ENCODE measurements at regions not wholly inside any gene's neighbourhood (a gene's known extent, or its start where the extent isn't known, plus 50 kb on each side); places are given as distances from the start of the nearest gene placed in this dataset.

DNA sequence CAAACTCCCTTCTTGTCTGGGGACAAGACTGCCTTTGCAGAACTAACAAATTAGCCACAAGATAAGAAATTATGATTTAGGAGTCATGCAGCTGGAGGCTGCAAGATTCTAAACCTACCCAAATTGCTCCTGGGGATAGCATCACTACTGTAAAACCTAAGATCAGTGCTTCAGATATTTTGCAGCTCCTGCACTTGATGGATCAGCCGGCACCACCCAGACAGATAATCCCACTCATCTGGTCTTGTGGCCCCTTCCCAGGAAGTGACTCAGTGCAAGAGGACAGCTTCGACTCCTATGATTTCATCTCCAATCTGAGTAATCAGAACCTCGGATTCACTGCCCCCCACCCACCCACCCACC is 181.9 kb downstream of the AKR1D1 start:
- no peak for DNase-seq

DNA sequence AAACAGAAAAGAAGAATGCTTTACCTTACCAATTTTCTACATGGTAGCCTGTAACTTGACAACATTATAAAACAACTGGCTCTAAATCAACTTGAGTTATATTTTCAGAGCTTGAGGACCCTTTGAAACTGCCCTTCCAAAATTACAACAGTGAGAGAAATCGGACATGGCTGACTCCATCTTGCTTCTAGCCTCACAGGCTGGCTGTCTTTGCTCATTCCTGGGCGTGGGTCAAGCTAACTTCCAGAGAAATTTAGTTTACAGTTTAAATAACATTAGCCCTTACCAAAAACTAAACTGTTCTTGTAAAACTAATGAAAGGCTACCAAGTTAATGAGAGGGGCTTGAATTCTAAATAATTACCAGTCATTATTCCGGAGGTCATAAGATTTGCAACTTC is 183.4 kb downstream of the AKR1D1 start:
- DNase-seq, result no peak

GRCh38 chr7:138267934-138268333 is 191.7 kb downstream of the AKR1D1 start:
- no peak for DNase-seq

DNA sequence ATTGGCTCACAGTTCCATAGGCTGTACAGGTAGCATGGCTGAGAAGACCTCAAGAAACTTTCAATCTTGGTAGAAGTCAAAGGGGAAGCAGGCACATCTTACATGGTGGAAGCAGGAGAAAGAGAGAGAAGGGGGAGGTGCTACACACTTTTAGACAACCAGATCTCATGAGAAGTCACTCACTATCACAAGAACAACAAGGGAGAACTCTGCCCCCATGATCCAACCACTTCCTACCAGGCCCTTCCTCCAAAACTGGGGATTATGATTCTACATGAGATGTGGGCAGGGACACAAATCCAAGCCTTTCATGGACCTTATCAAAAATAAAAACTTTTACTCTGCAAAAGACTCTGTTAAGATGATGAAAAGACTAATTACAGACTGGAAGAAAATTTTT is 183.2 kb upstream of the TRIM24 start:
- DNase-seq, result no peak

GRCh38 chr7:138278601-138279000 is 181.5 kb upstream of the TRIM24 start:
- DNase-seq, result no peak

GRCh38 chr7:138282997-138283396 is 177.1 kb upstream of the TRIM24 start:
- DNase-seq, result no peak

DNA sequence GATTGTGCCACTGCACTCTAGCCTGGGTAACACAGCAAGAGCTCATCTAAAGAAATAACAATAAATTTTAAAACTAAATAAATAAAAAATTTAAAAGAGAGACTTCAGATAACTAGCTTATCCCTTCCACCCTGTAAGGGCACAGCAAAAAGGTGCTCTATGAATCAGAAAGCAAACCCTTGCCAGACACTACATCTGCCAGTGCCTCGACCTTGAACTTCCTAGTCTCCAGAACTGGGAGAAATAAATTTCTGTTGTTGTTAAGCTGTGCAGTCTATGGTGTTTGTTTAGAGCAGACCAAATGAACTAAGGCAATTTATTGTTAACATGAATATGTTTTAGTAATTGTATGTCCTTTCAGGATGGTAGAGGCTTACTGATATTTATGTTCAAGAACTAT is 174.9 kb upstream of the TRIM24 start:
- no peak for DNase-seq

DNA sequence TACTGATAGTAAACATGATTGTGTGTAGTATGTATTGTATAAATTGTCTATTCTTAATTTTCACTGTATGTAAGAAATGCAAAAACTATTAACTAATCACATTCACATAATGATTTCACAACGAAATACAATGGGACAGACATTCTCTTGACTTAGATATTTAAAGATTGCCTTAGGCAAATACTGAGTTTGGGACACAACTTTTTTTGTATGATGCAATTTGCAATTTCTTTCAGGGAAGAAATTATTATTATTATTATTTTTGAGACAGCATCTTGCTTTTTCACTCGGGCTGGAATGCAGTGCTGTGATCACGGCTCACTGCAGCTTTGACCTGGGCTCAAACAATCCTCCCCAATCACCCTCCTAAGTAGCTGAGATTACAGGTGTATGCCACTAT is 173.2 kb upstream of the TRIM24 start:
- no peak for DNase-seq

- no peak for DNase-seq
Observed at GRCh38 chr7:138287549-138287948, 172.5 kb upstream of the TRIM24 start.

- DNase-seq, result no peak
Observed at GRCh38 chr7:138289082-138289481, 171.0 kb upstream of the TRIM24 start.

GRCh38 chr7:138289864-138290263 is 170.2 kb upstream of the TRIM24 start:
- no peak for DNase-seq

- no peak for DNase-seq
Observed at GRCh38 chr7:138292951-138293350, 167.1 kb upstream of the TRIM24 start.

- no peak for DNase-seq
Observed at GRCh38 chr7:138295049-138295637, 164.9 kb upstream of the TRIM24 start.

- no peak for DNase-seq
Observed at GRCh38 chr7:138297526-138297925, 162.5 kb upstream of the TRIM24 start.

- no peak for DNase-seq
Observed at GRCh38 chr7:138299066-138299465, 161.0 kb upstream of the TRIM24 start.

GRCh38 chr7:138303230-138304070 is 156.6 kb upstream of the TRIM24 start:
- DNase-seq, result no peak

GRCh38 chr7:138304071-138304320 is 156.1 kb upstream of the TRIM24 start:
- no peak for DNase-seq

DNA sequence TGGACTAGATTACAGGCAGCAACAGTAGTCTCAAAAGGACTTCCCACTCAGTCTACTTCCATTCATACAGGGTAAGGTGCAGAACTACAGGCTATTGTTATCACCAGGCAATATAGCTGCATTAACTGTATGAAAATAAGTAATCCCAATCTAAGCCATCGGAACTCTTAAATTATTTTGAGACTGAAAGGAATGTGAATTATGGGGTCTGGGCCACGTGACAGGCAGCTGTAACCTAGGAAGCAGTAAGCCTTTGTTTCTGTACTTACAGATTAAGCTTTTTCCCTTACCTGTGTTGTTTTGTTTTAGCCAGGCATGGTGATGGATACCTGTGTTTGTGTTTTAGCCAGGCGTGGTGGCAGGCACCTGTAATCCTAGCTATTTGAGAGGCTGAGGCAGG is 152.4 kb upstream of the TRIM24 start:
- no peak for DNase-seq

GRCh38 chr7:138308136-138308535 is 151.9 kb upstream of the TRIM24 start:
- no peak for DNase-seq

DNA sequence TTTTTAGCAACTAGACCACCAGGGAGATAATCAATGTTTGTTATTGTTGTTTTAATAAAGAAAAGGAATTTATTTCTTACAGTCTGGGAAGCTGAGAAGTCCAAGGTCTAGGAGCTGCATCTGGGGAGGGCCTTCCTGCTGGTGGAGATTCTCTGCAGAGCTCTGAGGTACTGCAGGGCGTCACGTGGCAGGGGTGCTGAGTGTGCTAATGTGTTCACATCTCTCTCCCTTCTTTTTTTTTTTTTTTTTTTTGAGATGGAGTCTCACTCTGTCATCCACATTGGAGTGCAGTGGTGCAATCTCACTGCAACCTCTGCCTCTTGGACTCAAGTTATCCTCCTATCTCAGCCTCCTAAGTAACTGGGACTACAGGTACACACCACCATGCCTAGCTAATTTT is 150.9 kb upstream of the TRIM24 start:
- no peak for DNase-seq

DNA sequence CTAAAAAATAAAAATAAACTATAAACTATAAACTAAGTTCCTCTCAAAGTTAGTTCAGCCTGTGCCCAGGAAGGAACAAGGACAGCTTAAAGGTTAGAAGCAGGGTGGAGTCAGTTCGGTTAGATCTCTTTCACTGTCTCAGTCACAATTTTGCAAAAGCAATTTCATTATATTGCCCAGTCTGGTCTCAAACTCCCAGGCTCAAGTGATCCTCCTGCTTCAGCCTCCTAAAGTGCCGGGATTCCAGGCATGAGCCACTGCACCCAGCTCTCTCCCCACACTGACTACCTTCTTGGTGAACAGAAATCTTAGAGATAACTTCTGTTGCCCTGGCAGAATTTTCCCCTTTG is 146.3 kb upstream of the TRIM24 start:
- DNase-seq, result no peak

DNA sequence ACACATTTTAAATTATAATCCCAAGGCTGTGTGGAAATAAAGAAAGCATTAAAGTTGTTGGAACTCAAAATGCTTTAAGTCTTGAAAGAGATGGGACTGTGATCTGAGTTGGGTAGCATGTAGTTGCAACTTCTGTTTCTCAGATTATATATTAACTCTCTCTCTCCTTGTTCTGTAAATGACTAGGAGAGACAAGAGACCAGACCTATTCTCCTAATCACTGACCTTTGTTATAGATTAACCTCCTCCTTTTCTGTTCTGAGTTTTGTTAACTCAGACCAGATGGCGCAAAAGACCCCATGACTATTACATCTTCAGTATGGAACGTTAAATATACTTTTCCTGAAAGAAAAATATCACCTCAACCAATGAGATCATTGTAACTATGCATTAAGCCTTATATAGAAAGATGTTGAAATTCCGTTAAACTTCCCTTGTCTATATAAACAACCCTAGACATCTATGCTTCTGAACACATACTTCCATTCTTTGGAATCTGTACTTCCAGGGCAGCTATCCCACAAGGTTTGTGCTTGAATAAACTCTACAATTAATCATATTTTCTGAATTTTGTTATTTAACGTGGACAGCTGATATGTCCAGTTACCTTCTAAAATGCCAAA is 143.5 kb upstream of the TRIM24 start:
- DNase-seq, result no peak

DNA sequence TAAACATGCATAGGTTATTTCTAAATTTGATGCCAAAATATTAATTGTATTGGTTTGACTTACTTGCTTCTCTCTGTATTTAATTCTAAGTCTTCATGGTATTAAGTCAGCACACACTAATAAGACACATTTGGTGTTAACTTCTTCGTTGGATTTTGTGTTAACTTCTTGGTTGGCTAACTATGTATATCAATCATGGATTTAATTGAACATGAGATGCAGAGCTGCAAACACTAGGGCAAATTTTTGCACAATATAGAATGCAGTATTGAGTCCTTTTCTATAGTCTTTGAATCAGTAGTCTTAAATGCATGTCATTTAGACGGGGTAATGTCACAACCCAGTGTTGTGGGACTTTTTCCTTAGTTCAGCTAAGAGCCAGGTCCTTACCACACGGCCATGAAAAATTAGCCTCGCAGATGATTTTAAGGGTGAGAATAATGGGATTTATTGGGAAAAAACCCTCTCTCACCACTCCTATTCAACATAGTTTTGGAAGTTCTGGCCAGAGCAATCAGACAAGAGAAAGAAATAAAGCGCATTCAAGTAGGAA is 142.9 kb upstream of the TRIM24 start:
- DNase-seq, result no peak

GRCh38 chr7:138324941-138325340 is 135.1 kb upstream of the TRIM24 start:
- no peak for DNase-seq

DNA sequence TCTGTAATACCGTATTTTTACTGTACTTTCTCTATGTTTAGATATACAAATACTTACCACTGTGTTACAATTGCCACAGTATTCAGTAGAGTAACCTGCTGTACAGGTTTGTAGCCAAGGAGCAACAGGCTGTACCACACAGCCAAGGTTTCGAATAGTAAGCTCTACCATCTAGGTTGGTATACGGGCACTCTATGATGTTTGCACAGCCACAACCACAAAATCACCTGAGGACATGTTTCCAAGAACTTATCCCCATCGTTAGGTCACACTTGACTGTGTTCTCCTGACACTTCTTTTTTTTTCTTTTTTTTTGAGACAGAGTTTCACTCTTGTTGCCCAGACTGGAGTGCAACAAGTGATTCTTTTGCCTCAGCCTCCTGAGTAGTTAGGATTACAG is 134.6 kb upstream of the TRIM24 start:
- DNase-seq, result no peak

Data from NCI-H1105 (cell line).